Stomach (tissue), 4 donors: ENCODE measurements at regions not wholly inside any gene's neighbourhood (a gene's known extent, or its start where the extent isn't known, plus 50 kb on each side); places are given as distances from the start of the nearest gene placed in this dataset.

Source experiments
- CTCF ChIP-seq, 7 experiments: fragments of 450-650 bp in 4 of 7; fragments of 200-600 bp in 3 of 7; sonication (generic) in 3 of 7; IDR thresholded peaks; one replicate each; pipeline ENCODE4 v1.5.1; 2016 to 2019; ENCODE audit warnings: antibody characterized with exemption in 7 of 7, control low read depth in 2 of 7, mild to moderate bottlenecking in 1 of 7
- EP300 ChIP-seq: sonication (generic); formaldehyde crosslinking; IDR thresholded peaks from one replicate; pipeline ENCODE4 v1.6.1; 2017; ENCODE audit warnings: antibody characterized with exemption
- POLR2A ChIP-seq, 4 donors: fragments of 450-650 bp; IDR thresholded peaks; one replicate each; pipeline ENCODE4 v1.6.1; 2016; ENCODE audit warnings: antibody characterized with exemption in 4 of 4, control low read depth in 2 of 4, mild to moderate bottlenecking in 1 of 4, moderate library complexity in 1 of 4

- TF ChIP-seq CTCF (IDR thresholded peaks at IDR 0.05) (no peak), EP300 (no peak), POLR2A (IDR thresholded peaks at IDR 0.05) (no peak)
Measured at GRCh38 chr18:53886058-53886457, 338.4 kb downstream of the MBD2 start.
